GM08714 (cell line): ENCODE measurements at regions not wholly inside any gene's neighbourhood (a gene's known extent, or its start where the extent isn't known, plus 50 kb on each side); places are given as distances from the start of the nearest gene placed in this dataset.

ENCODE experiments used
- H3K4me3 ChIP-seq: fragments of 200-500 bp; sonication (Bioruptor generic); 2 replicates; pipeline ENCODE4 v1.5.1; 2014; ENCODE audit warnings: mild to moderate bottlenecking, low read length, inconsistent platforms
- ZNF274 ChIP-seq: IDR thresholded peaks from 2 replicates; pipeline ENCODE4 v1.6.1; 2012; ENCODE audit warnings: mild to moderate bottlenecking, low read depth, low read length

DNA sequence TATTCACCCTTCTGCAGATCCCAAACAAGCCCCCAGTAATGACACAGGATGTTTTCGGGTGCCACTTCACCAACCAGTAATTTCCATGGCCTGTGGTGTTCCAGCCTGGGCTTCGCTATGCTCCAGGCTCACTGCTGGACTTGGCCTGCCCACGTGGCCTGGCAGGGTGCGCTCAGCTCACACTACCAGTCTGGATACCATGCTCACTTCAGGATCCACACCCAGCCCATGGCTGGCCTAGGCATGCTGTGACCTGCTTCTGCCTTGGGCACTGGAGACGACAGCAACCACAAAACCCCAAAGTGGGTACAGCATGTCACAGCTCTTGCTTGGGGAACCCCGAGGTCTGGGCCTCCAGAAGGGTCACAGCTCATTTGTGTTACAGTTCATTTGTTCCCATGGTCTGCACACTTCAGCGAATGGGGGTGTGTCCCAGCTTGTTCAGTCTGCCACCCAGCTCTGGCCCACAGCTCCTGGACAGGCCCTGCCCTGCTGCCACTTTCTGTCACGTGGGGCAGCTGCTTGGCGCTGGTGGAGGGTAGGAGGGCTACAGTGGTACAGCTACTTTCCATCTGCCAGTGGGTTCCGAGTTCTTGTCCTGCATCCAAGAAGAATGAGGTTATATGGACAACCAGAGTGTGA is 650.8 kb downstream of the MCTP2 start:
- TF ChIP-seq ZNF274 = no peak
- H3K4me3 ChIP-seq = no peak overlapping the region

DNA sequence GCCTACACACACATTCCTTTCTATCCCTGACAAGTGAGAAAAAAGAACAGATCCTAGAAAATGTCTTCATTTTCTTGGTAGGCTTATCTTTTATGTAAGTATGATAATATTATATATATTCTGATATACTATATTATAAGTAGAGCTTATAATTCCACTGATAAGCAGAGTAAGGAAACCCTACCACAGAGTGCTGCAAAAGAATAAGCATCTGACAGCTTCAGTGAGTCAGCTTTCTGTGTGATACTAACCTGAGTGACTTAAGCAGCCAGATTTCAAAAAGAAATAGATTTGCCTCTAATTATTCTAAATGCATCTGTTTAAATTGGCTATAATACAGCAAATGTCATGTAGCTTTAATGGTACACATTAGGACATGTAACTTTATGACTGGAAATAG is 656.0 kb downstream of the MCTP2 start:
- TF ChIP-seq ZNF274 = no peak
- no peak overlapping the region for H3K4me3 ChIP-seq

DNA sequence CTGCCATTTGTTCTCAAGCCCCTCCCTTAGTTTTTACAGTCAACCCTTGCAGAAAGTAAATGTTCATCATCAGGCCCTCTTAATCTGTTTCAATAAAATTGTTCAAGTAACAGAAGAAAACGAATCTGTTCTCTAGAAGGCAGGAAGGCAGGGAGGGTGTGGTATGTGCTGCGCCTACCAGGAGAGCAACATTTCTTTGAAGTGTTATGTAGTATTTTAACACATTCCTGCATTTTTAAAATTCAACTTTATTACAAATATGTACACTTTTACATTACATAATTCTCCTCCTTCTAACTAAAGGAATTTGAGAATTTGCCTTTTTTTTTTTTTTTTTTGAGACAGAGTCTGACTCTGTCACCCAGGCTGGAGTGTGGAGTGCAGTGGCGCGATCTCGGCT is 657.8 kb downstream of the MCTP2 start:
- no peak overlapping the region for H3K4me3 ChIP-seq
- no peak for TF ChIP-seq ZNF274

DNA sequence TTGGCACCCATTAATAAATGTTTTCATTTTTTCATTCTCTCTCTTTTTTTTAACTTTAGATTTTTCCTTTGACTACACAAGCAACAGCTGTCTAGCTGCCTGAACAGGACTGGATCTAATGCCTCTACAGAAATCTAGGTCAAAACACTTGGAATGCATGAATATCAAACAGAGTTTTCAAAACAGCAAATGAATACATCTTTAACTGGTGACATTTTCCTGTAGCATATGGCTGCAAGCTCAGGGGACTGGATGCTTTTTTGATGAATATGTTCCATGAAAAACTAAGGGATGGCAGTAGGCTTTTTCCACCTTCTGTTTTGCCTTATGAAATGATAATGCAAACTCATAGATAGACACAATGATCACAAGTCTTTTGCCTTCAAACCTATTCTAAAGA is 661.7 kb downstream of the MCTP2 start:
- no peak for TF ChIP-seq ZNF274
- H3K4me3 ChIP-seq = no peak overlapping the region

DNA sequence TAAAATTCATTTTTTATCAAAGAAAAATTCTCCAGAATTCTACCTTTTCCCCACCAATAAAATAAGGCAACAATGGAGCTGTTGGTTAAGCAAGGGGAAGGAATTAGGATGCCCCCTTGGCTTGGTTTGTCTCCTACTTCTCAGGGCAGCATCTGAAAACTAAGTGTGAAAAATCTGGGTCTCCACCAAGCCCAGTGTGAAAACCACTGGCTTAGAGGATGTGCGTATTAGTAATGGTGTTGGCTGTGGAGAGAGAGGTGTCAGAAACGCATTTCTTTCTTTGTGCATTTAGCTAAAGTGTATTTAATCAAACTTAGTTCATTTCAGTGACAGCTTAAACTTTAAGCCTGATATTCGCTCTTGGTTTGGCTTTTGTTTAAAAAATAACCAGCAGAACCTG is 662.7 kb downstream of the MCTP2 start:
- TF ChIP-seq ZNF274 = no peak

DNA sequence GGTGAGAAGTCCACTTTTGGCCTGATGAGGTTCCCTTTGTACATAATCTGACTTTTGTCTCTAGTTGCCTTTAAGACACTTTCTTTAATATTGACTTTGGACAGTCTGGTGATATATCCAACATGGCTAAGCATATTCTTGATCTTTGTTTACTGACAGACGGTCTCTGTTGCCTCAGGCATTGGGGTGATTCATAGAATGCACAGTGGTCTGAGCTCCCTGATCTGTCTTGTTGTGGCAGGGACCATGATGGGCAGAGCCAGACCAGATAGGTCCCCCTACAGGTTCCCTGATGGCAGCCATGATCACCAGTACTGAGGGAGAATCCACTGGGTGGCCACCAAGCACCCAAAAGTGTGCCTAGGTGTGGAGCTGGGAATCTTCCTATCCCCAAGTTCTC is 678.1 kb downstream of the MCTP2 start:
- no peak for TF ChIP-seq ZNF274
- no peak overlapping the region for H3K4me3 ChIP-seq

More for the DNA sequence above, 662.7 kb downstream of the MCTP2 start:
- no peak overlapping the region for H3K4me3 ChIP-seq

DNA sequence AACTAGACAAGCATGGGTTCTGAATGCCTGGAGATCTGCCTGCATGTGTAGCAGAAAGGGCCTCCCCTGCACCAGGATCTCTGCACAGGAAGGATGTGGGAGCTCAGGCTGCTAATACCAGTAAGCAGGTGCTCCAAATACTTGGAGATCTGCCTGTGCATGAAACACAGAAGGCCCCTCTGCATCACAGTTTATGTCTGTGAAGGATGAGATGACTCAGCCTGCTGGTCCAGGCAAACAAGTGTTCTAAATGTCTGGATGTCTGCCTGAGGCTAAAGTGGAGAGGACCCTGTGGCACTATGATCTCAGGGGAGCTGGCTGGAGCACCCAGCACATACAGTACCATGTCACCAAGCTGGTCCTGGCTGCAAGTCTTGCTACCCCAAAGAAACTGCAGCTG is 678.8 kb downstream of the MCTP2 start:
- H3K4me3 ChIP-seq = no peak overlapping the region
- no peak for TF ChIP-seq ZNF274

DNA sequence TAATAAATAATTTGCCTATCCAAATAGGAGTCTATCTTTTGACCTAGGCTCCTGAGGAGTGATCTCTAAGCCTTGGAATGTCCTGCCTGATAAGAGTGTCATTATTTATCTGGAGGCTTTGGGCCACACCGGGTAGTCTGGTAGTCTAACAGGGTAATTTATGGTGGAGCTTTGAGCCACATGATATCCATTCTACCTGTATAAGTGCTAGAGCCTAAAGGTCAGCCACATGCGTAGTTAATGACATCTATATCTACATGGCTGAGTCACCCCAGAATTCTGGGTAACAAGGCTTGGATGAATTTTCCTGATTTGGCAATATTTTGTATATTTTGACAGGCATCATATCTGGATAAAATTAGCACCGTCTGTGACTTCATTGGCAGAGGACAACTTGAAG is 681.4 kb downstream of the MCTP2 start:
- H3K4me3 ChIP-seq = no peak overlapping the region
- no peak for TF ChIP-seq ZNF274

DNA sequence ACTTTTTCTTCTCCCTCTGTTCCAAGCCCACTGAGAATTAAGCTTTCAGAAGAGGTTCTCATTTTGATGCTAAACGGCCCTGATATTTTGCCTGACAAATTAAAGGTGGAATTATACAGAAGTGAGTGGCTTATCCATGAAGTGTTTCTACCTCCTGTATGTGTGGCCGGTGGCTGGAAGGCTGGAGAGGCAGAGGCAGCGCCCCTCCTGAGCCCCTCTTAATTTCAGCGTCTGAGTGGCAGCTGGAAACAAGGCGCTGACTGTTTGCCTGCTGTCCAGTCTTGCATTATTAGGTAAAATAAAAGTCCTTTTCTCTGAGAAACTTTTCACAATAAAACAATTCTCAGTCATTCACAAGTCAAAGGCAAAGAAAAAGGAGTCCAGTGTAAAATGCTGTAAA is 685.7 kb downstream of the MCTP2 start:
- no peak overlapping the region for H3K4me3 ChIP-seq
- no peak for TF ChIP-seq ZNF274

DNA sequence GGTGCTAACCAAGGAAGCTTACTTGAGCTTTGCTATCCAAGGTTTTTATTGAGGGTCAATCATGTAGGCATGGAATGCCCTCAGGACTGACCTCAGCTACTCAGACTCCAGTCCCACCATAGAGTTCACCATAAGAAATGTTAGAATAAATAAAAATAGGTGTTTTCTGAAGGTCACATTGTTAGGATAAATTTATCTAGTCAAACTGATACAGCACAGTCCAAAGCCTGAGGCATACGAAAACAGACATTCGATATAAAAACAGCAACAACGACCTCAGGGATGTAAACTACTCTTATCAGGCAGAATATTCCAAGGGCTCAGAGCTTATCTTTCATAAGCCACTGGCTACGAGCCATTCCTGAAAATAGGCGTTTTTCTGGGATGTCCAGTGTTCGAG is 690.6 kb downstream of the MCTP2 start:
- TF ChIP-seq ZNF274 = no peak
- H3K4me3 ChIP-seq = no peak overlapping the region

DNA sequence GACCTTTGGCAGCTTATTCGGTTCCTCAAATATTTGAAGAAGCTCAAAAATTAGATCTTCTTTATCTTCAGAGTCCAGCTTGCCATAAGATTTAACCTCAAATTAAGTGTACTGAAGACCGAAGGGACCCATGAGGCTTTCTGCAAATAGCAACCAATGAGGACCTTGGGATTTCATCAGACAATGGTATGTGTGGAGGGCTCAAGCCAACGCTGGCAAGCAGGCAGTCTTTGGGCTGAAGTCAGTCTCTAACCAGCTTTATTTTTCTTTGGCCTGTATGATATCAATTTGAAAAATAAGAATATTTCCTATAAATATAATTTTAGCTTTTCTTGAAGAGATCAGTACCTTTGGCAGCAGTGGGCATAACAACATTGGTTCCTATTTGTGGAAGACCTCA is 692.7 kb downstream of the MCTP2 start:
- TF ChIP-seq ZNF274 = no peak
- H3K4me3 ChIP-seq = no peak overlapping the region

DNA sequence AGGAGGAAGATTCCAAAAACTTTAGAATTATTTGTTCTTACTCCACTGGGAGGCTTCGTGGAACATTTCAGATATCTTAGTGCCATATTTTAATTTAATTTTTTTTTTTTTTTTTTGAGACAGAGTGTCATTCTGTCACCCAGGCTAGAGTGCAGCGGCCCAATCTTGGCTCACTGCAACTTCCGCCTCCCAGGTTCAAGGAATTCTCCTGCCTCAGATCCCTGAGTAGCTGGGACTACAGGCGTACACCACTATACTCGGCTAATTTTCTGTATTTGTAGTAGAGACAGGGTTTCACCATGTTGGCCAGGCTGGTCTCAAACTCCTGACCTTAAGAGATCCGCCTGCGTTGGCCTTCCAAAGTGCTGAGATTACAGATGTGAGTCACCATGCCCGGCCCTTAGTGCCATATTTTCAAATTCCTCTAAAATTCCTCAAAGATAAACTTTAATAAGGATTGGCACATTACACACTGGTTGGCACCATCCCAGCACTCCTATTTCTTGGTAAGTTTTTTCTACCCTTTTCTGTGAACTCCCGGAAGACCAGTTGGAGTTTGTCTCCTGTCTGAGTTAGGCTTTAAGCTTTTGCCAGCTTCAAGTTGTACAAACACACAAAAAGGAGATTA is 693.7 kb downstream of the MCTP2 start:
- no peak for TF ChIP-seq ZNF274
- no peak overlapping the region for H3K4me3 ChIP-seq

DNA sequence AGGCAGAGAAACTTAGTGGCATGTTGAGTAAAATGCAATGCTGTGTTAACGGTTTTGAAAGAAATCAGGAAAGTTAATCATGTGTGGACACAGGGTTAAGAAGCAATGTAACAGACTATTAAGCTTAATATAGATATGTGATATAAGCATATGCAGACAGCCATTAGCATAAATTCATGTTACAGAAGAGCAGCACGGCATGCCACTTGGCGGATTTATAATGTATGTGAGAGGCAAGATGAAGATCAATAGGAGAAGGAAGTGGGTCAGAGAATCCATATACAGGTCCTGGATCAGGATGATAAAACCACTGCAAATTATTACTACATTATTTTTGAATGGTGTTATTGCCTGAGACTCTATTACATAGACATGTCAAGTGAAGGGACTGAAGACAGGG is 694.3 kb downstream of the MCTP2 start:
- H3K4me3 ChIP-seq = no peak overlapping the region
- TF ChIP-seq ZNF274 = no peak

DNA sequence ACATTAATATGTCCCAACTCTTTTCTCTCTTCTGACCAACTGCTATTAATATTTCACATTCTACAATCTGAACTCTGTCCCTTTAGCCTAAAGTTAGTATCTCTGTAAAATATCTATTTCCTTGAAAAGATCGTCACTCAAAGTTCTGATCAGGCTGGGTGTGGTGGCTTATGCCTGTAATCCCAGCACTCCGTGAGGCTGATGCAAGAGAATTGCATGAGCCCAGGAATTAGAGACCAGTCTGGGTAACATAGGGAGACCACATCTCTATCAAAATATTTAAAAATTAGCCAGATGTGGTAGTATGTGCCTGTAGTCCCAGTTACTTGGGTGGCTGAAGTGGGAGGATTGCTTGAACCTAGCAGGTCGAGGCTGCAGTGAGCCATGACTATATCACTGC is 695.6 kb downstream of the MCTP2 start:
- no peak for TF ChIP-seq ZNF274
- no peak overlapping the region for H3K4me3 ChIP-seq

DNA sequence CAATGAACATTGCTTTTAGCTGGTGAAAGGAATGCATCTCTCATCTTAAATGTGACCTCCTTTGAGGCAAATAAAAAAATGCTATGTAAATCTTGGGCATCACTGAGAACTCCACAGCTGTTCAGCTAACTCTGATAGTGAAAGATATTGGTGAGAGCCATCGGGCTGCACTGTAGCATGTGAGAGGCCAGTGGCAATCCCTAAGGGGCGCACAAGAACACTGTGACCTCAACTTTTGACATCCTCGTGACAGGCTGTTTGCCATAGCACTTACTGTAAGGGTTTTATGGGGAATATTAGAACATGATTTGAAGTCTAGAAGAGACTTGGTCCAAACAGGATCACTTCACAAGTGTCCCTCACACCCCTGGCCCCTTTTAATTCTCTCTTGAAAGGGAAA is 697.9 kb downstream of the MCTP2 start:
- no peak for TF ChIP-seq ZNF274
- H3K4me3 ChIP-seq = no peak overlapping the region

DNA sequence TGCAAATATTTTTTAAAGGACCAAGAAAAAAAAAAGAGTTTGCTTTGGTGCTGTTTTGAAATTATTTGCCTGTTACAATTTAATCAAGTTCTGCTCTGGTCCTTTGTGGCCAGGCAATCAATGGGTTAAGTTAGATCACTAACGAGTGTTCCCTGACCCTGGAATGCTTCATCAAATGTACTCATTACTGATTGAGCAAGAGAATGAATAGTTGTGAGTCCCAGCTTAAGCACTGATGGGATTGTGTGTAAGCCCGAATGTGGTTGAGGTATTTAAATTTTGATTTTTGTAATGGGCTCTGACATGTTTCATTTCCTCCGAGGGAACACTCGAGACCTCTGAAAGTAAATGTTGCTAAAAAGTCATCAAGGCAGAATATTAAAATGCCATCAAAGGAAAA is 699.1 kb downstream of the MCTP2 start:
- TF ChIP-seq ZNF274 = no peak
- H3K4me3 ChIP-seq = no peak overlapping the region
